ENCODE measurements at regions not wholly inside any gene's neighbourhood (a gene's known extent, or its start where the extent isn't known, plus 50 kb on each side); places are given as distances from the start of the nearest gene placed in this dataset.

GRCh38 chr13:79939689-79940088, 401.2 kb downstream of the SPRY2 start:
- TF ChIP-seq EZH2phosphoT487 (IDR thresholded peaks at IDR 0.05; ENCODE audit: borderline replicate concordance, low read length), result no peak
- TF ChIP-seq CTCF (IDR thresholded peaks at IDR 0.05; ENCODE audit: low read depth, low read length, poor library complexity, severe bottlenecking), result no peak
- no peak overlapping the region for H3K4me3 ChIP-seq (ENCODE audit: low read length)
- no peaks in the 10 kb centered on the region for H4K20me1 ChIP-seq (ENCODE audit: control insufficient read depth, insufficient read depth, low read depth, low read length)
- no peak overlapping the region for H3K27ac ChIP-seq (ENCODE audit: low read depth, low read length)
- H3K27me3 ChIP-seq (ENCODE audit: control insufficient read depth, low read length), result no peaks in the 10 kb centered on the region
- no peaks in the 10 kb centered on the region for H3K9me2 ChIP-seq (replicated peaks; ENCODE audit: control insufficient read depth, low read length)
- no peaks in the 10 kb centered on the region for H3K9me3 ChIP-seq (ENCODE audit: control insufficient read depth, insufficient read depth, low read length)
- H3K36me3 ChIP-seq (ENCODE audit: control insufficient read depth, low read length), result no peaks in the 10 kb centered on the region
- H3F3A ChIP-seq (ENCODE audit: control insufficient read depth, insufficient read depth), result no peaks in the 10 kb centered on the region
- H3K79me2 ChIP-seq (ENCODE audit: control insufficient read depth, low read length), result no peaks in the 10 kb centered on the region
- no peak overlapping the region for H3K4me2 ChIP-seq (ENCODE audit: low read length)
- no peaks in the 10 kb centered on the region for H3K4me1 ChIP-seq (ENCODE audit: control insufficient read depth, low read length)

- no peaks in the 10 kb centered on the region for H3F3A ChIP-seq (ENCODE audit: control insufficient read depth, insufficient read depth)
- no peaks in the 10 kb centered on the region for H3K36me3 ChIP-seq (ENCODE audit: control insufficient read depth, low read length)
- H3K27ac ChIP-seq (ENCODE audit: low read depth, low read length), result no peak overlapping the region
- no peaks in the 10 kb centered on the region for H3K27me3 ChIP-seq (ENCODE audit: control insufficient read depth, low read length)
- no peaks in the 10 kb centered on the region for H3K9me2 ChIP-seq (replicated peaks; ENCODE audit: control insufficient read depth, low read length)
- H3K4me2 ChIP-seq (ENCODE audit: low read length), result no peak overlapping the region
- no peaks in the 10 kb centered on the region for H4K20me1 ChIP-seq (ENCODE audit: control insufficient read depth, insufficient read depth, low read depth, low read length)
- no peaks in the 10 kb centered on the region for H3K9me3 ChIP-seq (ENCODE audit: control insufficient read depth, insufficient read depth, low read length)
- TF ChIP-seq CTCF (IDR thresholded peaks at IDR 0.05; ENCODE audit: low read depth, low read length, poor library complexity, severe bottlenecking), result no peak
- TF ChIP-seq EZH2phosphoT487 (IDR thresholded peaks at IDR 0.05; ENCODE audit: borderline replicate concordance, low read length), result no peak
- H3K4me3 ChIP-seq (ENCODE audit: low read length), result no peak overlapping the region
- no peaks in the 10 kb centered on the region for H3K4me1 ChIP-seq (ENCODE audit: control insufficient read depth, low read length)
- H3K79me2 ChIP-seq (ENCODE audit: control insufficient read depth, low read length), result no peaks in the 10 kb centered on the region
Measured at GRCh38 chr13:79937771-79938216, 403.1 kb downstream of the SPRY2 start.

- H3K4me1 ChIP-seq (ENCODE audit: control insufficient read depth, low read length), result no peaks in the 10 kb centered on the region
- H3K9me2 ChIP-seq (replicated peaks; ENCODE audit: control insufficient read depth, low read length), result no peaks in the 10 kb centered on the region
- no peak overlapping the region for H3K4me2 ChIP-seq (ENCODE audit: low read length)
- no peaks in the 10 kb centered on the region for H3K9me3 ChIP-seq (ENCODE audit: control insufficient read depth, insufficient read depth, low read length)
- no peaks in the 10 kb centered on the region for H4K20me1 ChIP-seq (ENCODE audit: control insufficient read depth, insufficient read depth, low read depth, low read length)
- H3K4me3 ChIP-seq (ENCODE audit: low read length), result no peak overlapping the region
- TF ChIP-seq CTCF (IDR thresholded peaks at IDR 0.05; ENCODE audit: low read depth, low read length, poor library complexity, severe bottlenecking) (no peak), EZH2phosphoT487 (IDR thresholded peaks at IDR 0.05; ENCODE audit: borderline replicate concordance, low read length) (no peak)
- H3K79me2 ChIP-seq (ENCODE audit: control insufficient read depth, low read length), result no peaks in the 10 kb centered on the region
- no peaks in the 10 kb centered on the region for H3F3A ChIP-seq (ENCODE audit: control insufficient read depth, insufficient read depth)
- no peak overlapping the region for H3K27ac ChIP-seq (ENCODE audit: low read depth, low read length)
- H3K36me3 ChIP-seq (ENCODE audit: control insufficient read depth, low read length), result no peaks in the 10 kb centered on the region
- no peaks in the 10 kb centered on the region for H3K27me3 ChIP-seq (ENCODE audit: control insufficient read depth, low read length)
Measured at GRCh38 chr13:79937311-79937710, 403.6 kb downstream of the SPRY2 start.

Data from DOHH2 (cell line).